Naive thymus-derived CD4-positive, alpha-beta T cell (primary cell): ENCODE measurements at regions not wholly inside any gene's neighbourhood (a gene's known extent, or its start where the extent isn't known, plus 50 kb on each side); places are given as distances from the start of the nearest gene placed in this dataset.
"Not testable (repeated sequence)": the region's sequence is repeated elsewhere in the genome, so short reads cannot be mapped to it uniquely, and the experiment has no call there.

Source experiments
- ATAC-seq: fragments of 150-1000 bp; cut with Tn5 transposase; 2 replicates; pipeline ENCODE4 v1.10.0; 2021; ENCODE audit warnings: mild to moderate bottlenecking, moderate library complexity
- CTCF ChIA-PET: fragments of 350-600 bp; sonication (Branson Sonifier 250); formaldehyde crosslinking; loops from one replicate; lab custom pipeline; 2021; ENCODE audit warnings: antibody characterized with exemption; lab: Charles Lee
- POLR2A ChIA-PET: fragments of 350-600 bp; sonication (Branson Sonifier 250); formaldehyde crosslinking; loops from one replicate; lab custom pipeline; 2021; ENCODE audit warnings: antibody characterized with exemption, inconsistent platforms; lab: Charles Lee
- DNase-seq, 9 donors: peaks; one replicate each; pipeline versions ENCODE4 v3.0.0 to v3.0.0-alpha.2; 2020 to 2022; ENCODE audit warnings: mixed read lengths in 1 of 9
- H3K27ac ChIP-seq: one replicate; pipeline ENCODE4 v1.7.0; 2013; ENCODE audit warnings: mild to moderate bottlenecking, low read depth, low read length, moderate library complexity
- H3K27me3 ChIP-seq, 2 donors: one replicate each; pipeline ENCODE4 v1.7.0; 2013; ENCODE audit warnings: low read length in 2 of 2, mild to moderate bottlenecking in 2 of 2, moderate library complexity in 2 of 2; ENCODE audit not compliant: control insufficient read depth in 2 of 2, insufficient read depth in 2 of 2
- H3K36me3 ChIP-seq, 3 experiments: 1 replicate in 2 of 3; 2 replicates in 1 of 3; pipeline ENCODE4 v1.7.0; 2013; ENCODE audit warnings: low read length in 3 of 3, mild to moderate bottlenecking in 3 of 3, moderate library complexity in 1 of 3; ENCODE audit not compliant: insufficient read depth in 3 of 3, control insufficient read depth in 2 of 3
- H3K4me1 ChIP-seq, 2 donors: one replicate each; pipeline ENCODE4 v1.7.0; 2013; ENCODE audit warnings: low read length in 2 of 2, mild to moderate bottlenecking in 2 of 2, moderate library complexity in 1 of 2; ENCODE audit not compliant: control insufficient read depth in 2 of 2, insufficient read depth in 2 of 2
- H3K4me3 ChIP-seq: 2 replicates; pipeline ENCODE4 v1.7.0; 2013; ENCODE audit warnings: mild to moderate bottlenecking, low read length
- H3K9me3 ChIP-seq, 3 experiments: 1 replicate in 2 of 3; 2 replicates in 1 of 3; pipeline ENCODE4 v1.7.0; 2013; ENCODE audit warnings: low read length in 3 of 3; ENCODE audit not compliant: control insufficient read depth in 2 of 3
- H3K27ac Mint-ChIP-seq, 9 donors: one replicate each; pipeline ENCODE4 v1.8.0; 2020 to 2022; ENCODE audit warnings: mixed read lengths in 9 of 9, mild to moderate bottlenecking in 8 of 9, moderate library complexity in 5 of 9, inconsistent platforms in 2 of 9
- H3K27me3 Mint-ChIP-seq, 5 donors: one replicate each; pipeline ENCODE4 v1.8.0; 2021 to 2022; ENCODE audit warnings: mixed read lengths in 5 of 5, mild to moderate bottlenecking in 1 of 5
- H3K36me3 Mint-ChIP-seq, 5 donors: one replicate each; pipeline ENCODE4 v1.8.0; 2020 to 2022; ENCODE audit warnings: mixed read lengths in 5 of 5, mild to moderate bottlenecking in 3 of 5, inconsistent platforms in 1 of 5
- H3K4me1 Mint-ChIP-seq, 7 donors: one replicate each; pipeline ENCODE4 v1.8.0; 2020 to 2022; ENCODE audit warnings: mixed read lengths in 7 of 7, mild to moderate bottlenecking in 3 of 7, inconsistent platforms in 1 of 7
- H3K4me3 Mint-ChIP-seq, 10 donors: one replicate each; pipeline ENCODE4 v1.8.0; 2020 to 2022; ENCODE audit warnings: mild to moderate bottlenecking in 10 of 10, mixed read lengths in 10 of 10, moderate library complexity in 6 of 10, inconsistent platforms in 2 of 10
- H3K9me3 Mint-ChIP-seq, 11 donors: one replicate each; pipeline ENCODE4 v1.8.0; 2020 to 2022; ENCODE audit warnings: mixed read lengths in 11 of 11, mild to moderate bottlenecking in 4 of 11, inconsistent platforms in 1 of 11, moderate library complexity in 1 of 11
- intact Hi-C, 2 donors: fragments of 100-400 bp; cut with micrococcal nuclease; formaldehyde crosslinking; loops; one replicate each; pipeline ENCODE4 v1.15.1; 2023

DNA sequence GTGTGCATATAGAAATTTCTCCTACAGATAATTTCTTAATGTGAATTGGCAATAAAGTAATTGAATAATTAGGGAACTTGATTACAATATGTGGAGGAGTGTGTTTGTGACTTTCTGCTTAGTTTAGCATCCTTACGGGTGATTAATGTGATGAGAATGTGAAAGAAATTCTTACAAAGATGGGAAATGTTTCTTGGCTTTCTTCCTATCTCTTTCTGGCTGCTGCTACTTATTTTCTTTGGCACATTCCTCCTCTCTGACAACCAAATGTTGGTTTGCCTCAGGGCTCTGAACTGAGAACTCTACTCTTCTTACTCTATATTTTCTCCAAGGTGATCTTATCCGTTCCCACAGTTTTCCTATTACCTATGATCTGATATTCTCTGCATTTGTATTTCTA, 300.1 kb downstream of the TBC1D4 start:
- peaks cover 0 to 26% (median 17%) of the 10 kb centered on the region in 11 donors for H3K9me3 Mint-ChIP-seq
- no peak overlapping the region for H3K27ac Mint-ChIP-seq
- Histone ChIP-seq H3K9me3 (no peaks in the 10 kb centered on the region), H3K4me3 (no peak overlapping the region), H3K4me1 (no peaks in the 10 kb centered on the region), H3K27ac (no peak overlapping the region), H3K27me3 (no peaks in the 10 kb centered on the region), H3K36me3 (no peaks in the 10 kb centered on the region)
- ChIA-PET POLR2A (no interaction called here), CTCF (no interaction called here)
- intact Hi-C loops = no loop called here
- peaks cover 0 to 29% (median 24%) of the 10 kb centered on the region in 5 donors for H3K27me3 Mint-ChIP-seq
- H3K36me3 Mint-ChIP-seq = peaks cover 0 to 13% (median 5%) of the 10 kb centered on the region in 5 donors
- DNase-seq (no peak), ATAC-seq (no peak)
- H3K4me1 Mint-ChIP-seq = no peaks in the 10 kb centered on the region
- H3K4me3 Mint-ChIP-seq = no peak overlapping the region

DNA sequence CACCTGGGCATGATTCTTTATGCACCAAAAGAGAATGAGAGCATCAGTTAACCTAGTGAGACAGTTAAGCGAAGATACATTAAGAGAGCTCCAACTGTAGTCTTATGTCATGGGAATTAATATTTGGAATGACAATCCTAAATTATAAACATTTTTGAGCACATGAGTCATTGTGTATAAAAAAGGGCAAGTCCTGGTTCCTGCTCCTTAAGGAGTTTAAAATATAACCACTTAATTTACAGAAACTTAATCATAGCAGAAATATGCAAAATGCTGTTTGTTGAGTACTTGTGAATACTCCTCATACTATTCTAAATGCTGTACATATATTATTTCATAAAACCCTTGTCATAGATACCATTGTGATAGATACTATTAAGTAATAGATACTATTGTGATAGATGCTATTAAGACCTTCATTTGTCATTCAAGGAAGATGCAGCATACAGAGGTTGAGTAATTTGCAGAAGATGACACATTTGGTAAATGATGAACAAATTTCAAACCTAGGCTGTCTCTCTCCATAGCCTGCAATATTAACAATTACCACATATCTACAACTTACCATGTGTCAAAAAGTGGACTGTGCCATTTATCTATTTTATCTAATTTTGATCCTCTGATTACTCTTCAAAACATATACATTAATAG, 301.0 kb downstream of the TBC1D4 start:
- Mint-ChIP-seq H3K4me3 (no peak overlapping the region), H3K36me3 (peaks cover 0 to 13% (median 5%) of the 10 kb centered on the region in 5 donors), H3K27me3 (peaks cover 0 to 25% (median 20%) of the 10 kb centered on the region in 5 donors), H3K27ac (no peak overlapping the region), H3K9me3 (peaks cover 3 to 28% (median 17%) of the 10 kb centered on the region in 11 donors), H3K4me1 (no peaks in the 10 kb centered on the region)
- intact Hi-C loops = no loop called here
- ATAC-seq = no peak
- ChIA-PET CTCF (no interaction called here), POLR2A (no interaction called here)
- no peaks in the 10 kb centered on the region for H3K4me1 ChIP-seq
- H3K27ac ChIP-seq = no peak overlapping the region
- H3K27me3 ChIP-seq = no peaks in the 10 kb centered on the region
- H3K4me3 ChIP-seq = no peak overlapping the region
- DNase-seq = no peak
- H3K9me3 ChIP-seq = no peaks in the 10 kb centered on the region
- H3K36me3 ChIP-seq = no peaks in the 10 kb centered on the region

DNA sequence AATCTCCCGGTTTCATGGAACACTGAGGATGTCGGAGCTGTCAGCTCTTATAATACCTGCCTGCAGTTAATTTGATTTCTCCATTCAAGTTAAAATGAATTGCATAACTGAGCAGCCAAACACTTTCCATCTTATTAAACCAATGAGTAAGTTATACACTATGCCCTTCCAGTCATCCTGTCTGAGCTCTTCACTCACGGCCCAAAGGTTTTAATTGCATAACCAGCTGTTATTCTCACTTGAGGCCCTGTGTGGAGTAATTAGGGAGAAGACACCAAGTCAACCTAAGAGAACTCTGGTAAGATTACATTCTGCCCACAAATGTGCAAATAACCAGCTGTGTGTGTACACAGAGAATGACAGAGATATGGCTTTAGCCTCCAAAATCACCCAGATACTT, 303.5 kb downstream of the TBC1D4 start:
- Histone ChIP-seq H3K9me3 (no peaks in the 10 kb centered on the region), H3K27me3 (no peaks in the 10 kb centered on the region), H3K4me3 (no peak overlapping the region), H3K36me3 (no peaks in the 10 kb centered on the region), H3K27ac (no peak overlapping the region), H3K4me1 (no peaks in the 10 kb centered on the region)
- POLR2A ChIA-PET = no interaction called here
- Mint-ChIP-seq H3K4me3 (no peak overlapping the region), H3K27me3 (peaks cover 0 to 12% (median 6%) of the 10 kb centered on the region in 5 donors), H3K36me3 (no peaks in the 10 kb centered on the region), H3K4me1 (no peaks in the 10 kb centered on the region), H3K9me3 (peaks cover 2 to 14% (median 4%) of the 10 kb centered on the region in 11 donors), H3K27ac (no peak overlapping the region)
- intact Hi-C loops = no loop called here
- DNase-seq = no peak
- CTCF ChIA-PET = no interaction called here
- ATAC-seq = no peak

DNA sequence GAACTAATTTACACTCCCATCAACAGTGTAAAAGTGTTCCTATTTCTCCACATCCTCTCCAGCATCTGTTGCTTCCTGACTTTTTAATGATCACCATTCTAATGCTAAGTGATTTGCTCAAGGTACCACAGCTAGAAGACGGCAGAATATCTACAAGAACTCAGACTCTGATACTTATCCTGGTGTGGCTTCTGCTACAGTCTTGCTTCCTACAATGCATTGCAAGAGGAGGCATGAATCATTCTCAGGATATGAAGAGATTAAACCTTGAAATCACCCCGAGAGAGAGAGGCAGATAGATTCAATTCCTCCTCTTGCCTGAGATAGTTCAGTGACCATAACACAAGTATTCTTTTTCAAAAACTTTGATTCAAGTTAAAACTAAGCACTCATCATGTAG, 306.4 kb downstream of the TBC1D4 start:
- H3K27me3 Mint-ChIP-seq = peaks cover 0 to 8% (median 4%) of the 10 kb centered on the region in 5 donors
- ATAC-seq (no peak), DNase-seq (no peak)
- H3K9me3 Mint-ChIP-seq = peaks cover 0 to 10% (median 0%) of the 10 kb centered on the region in 11 donors
- no peaks in the 10 kb centered on the region for H3K36me3 ChIP-seq
- no peaks in the 10 kb centered on the region for H3K36me3 Mint-ChIP-seq
- CTCF ChIA-PET = no interaction called here
- no peak overlapping the region for H3K27ac Mint-ChIP-seq
- no peaks in the 10 kb centered on the region for H3K9me3 ChIP-seq
- no peaks in the 10 kb centered on the region for H3K4me1 Mint-ChIP-seq
- intact Hi-C loops = no loop called here
- H3K4me3 Mint-ChIP-seq = no peak overlapping the region
- H3K27me3 ChIP-seq = peaks cover 0 to 3% of the 10 kb centered on the region in 2 donors
- H3K4me3 ChIP-seq = no peak overlapping the region
- POLR2A ChIA-PET = no interaction called here
- no peak overlapping the region for H3K27ac ChIP-seq
- no peaks in the 10 kb centered on the region for H3K4me1 ChIP-seq

DNA sequence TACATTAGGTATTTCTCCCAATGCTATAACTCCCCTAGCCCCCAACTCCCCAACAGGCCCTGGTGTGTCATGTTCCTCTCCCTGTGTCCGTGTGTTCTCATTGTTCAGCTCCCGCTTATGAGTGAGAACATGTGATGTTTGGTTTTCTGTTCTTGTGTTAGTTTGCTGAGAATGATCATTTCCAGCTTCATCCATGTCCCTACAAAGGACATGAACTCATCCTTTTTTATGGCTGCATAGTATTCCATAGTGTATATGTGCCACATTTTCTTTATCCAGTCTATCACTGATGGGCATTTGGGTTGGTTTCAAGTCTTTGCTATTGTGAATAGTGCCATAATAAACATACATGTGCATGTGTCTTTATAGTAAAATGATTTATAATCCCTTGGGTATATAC, 306.9 kb downstream of the TBC1D4 start:
- H3K4me1 ChIP-seq, ATAC-seq, H3K4me3 Mint-ChIP-seq, H3K27ac Mint-ChIP-seq, H3K27ac ChIP-seq, H3K36me3 ChIP-seq, H3K4me1 Mint-ChIP-seq, intact Hi-C loops, H3K4me3 ChIP-seq, POLR2A ChIA-PET, DNase-seq, H3K27me3 ChIP-seq, H3K27me3 Mint-ChIP-seq, CTCF ChIA-PET, H3K9me3 Mint-ChIP-seq, H3K36me3 Mint-ChIP-seq, H3K9me3 ChIP-seq: not testable (repeated sequence)

DNA sequence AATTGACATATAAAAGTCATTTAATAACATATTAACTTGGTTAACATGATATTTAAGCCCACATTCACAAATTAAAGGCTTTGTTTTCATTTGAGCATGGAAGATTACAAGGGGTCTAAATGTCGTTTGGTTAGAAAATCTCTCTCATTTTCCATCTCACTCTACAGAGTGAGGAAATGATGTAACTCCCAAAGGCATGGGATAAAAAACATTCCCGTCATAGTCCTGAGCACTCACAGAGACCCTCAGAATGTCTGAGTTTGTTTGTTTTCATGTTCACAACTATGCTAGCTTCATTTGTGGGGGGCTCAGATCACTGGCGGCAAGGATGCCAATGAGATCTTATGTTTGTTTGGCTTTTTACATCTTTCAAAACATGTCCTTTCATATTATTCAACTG, 307.5 kb downstream of the TBC1D4 start:
- Histone ChIP-seq H3K36me3 (no peaks in the 10 kb centered on the region), H3K4me1 (no peaks in the 10 kb centered on the region), H3K9me3 (no peaks in the 10 kb centered on the region), H3K4me3 (no peak overlapping the region), H3K27me3 (peaks cover 0 to 3% of the 10 kb centered on the region in 2 donors), H3K27ac (no peak overlapping the region)
- peaks cover 0 to 12% (median 8%) of the 10 kb centered on the region in 5 donors for H3K27me3 Mint-ChIP-seq
- ATAC-seq (no peak), DNase-seq (no peak)
- CTCF ChIA-PET = no interaction called here
- H3K36me3 Mint-ChIP-seq = no peaks in the 10 kb centered on the region
- H3K4me3 Mint-ChIP-seq = no peak overlapping the region
- no peak overlapping the region for H3K27ac Mint-ChIP-seq
- POLR2A ChIA-PET = no interaction called here
- no peaks in the 10 kb centered on the region for H3K4me1 Mint-ChIP-seq
- H3K9me3 Mint-ChIP-seq = peaks cover 0 to 10% (median 0%) of the 10 kb centered on the region in 11 donors
- intact Hi-C loops = no loop called here
